ENCODE measurements at regions not wholly inside any gene's neighbourhood (a gene's known extent, or its start where the extent isn't known, plus 50 kb on each side); places are given as distances from the start of the nearest gene placed in this dataset.

DNA sequence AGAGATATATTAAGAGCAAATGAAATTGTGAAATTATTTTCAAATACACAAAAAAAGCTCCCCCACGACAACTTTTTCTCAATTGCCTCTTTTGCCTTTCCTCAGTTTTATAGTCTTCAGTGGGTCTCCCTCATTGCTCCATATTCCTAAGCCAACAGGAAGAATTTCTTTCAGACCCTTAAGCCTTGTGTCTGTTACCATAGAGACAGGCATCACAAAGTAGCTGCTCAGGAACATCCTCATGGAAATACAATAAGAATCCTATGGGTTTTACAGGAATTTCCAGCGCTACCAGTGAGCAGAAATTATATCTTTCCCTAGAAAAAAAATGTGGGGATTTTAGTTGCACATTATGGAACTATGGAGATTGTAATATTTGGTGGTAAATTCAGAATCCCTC lies 121.9 kb upstream of the DMD start:
- TF ChIP-seq, protein P1, sequence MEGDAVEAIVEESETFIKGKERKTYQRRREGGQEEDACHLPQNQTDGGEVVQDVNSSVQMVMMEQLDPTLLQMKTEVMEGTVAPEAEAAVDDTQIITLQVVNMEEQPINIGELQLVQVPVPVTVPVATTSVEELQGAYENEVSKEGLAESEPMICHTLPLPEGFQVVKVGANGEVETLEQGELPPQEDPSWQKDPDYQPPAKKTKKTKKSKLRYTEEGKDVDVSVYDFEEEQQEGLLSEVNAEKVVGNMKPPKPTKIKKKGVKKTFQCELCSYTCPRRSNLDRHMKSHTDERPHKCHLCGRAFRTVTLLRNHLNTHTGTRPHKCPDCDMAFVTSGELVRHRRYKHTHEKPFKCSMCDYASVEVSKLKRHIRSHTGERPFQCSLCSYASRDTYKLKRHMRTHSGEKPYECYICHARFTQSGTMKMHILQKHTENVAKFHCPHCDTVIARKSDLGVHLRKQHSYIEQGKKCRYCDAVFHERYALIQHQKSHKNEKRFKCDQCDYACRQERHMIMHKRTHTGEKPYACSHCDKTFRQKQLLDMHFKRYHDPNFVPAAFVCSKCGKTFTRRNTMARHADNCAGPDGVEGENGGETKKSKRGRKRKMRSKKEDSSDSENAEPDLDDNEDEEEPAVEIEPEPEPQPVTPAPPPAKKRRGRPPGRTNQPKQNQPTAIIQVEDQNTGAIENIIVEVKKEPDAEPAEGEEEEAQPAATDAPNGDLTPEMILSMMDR (conservative IDR thresholded peaks at IDR 0.05): no peak
- TF ChIP-seq EZH2 (IDR thresholded peaks at IDR 0.05; ENCODE audit: low read depth): no peak
